A673 (cell line): ENCODE measurements at regions not wholly inside any gene's neighbourhood (a gene's known extent, or its start where the extent isn't known, plus 50 kb on each side); places are given as distances from the start of the nearest gene placed in this dataset.

ENCODE experiments used
- BruUV-seq: library from RNA; stranded (reverse); fragments of 400-500 nt; replicated peaks from 2 replicates; lab custom pipeline; 2021; lab: Mats Ljungman, UMichigan
- CTCF ChIA-PET: fragments of 300-600 bp; sonication (Branson Sonifier 250); formaldehyde crosslinking; loops from one replicate; lab custom pipeline; 2022; ENCODE audit warnings: antibody characterized with exemption; lab: Charles Lee
- POLR2A ChIA-PET: fragments of 300-600 bp; sonication (Branson Sonifier 250); formaldehyde crosslinking; loops from one replicate; lab custom pipeline; 2022; ENCODE audit warnings: antibody characterized with exemption; ENCODE audit not compliant: low non-redundant PET; lab: Charles Lee
- DNase-seq: peaks from one replicate; pipeline ENCODE4 v3.0.0-alpha.2; 2015; ENCODE audit warnings: low spot score
- H3K27ac ChIP-seq: fragments of 200-600 bp; sonication (generic); 2 replicates; pipeline ENCODE4 v1.5.1; 2016; ENCODE audit warnings: mixed run types, low read depth, mild to moderate bottlenecking, mixed read lengths, antibody characterized with exemption, low read length; ENCODE audit not compliant: poor library complexity, severe bottlenecking
- H3K27me3 ChIP-seq: fragments of 200-600 bp; sonication (generic); replicated peaks from 2 replicates; pipeline ENCODE4 v1.6.1; 2017; ENCODE audit warnings: mixed run types, low read depth, mild to moderate bottlenecking, mixed read lengths, antibody characterized with exemption, low read length; ENCODE audit not compliant: insufficient read depth, poor library complexity
- H3K36me3 ChIP-seq: fragments of 200-600 bp; sonication (generic); 2 replicates; pipeline ENCODE4 v1.6.1; 2016; ENCODE audit warnings: mixed run types, mild to moderate bottlenecking, mixed read lengths, antibody characterized with exemption, low read length; ENCODE audit not compliant: insufficient read depth, poor library complexity, severe bottlenecking
- H3K4me1 ChIP-seq: fragments of 200-600 bp; sonication (generic); 2 replicates; pipeline ENCODE4 v1.6.1; 2017; ENCODE audit warnings: mixed run types, mild to moderate bottlenecking, mixed read lengths, antibody characterized with exemption, low read length; ENCODE audit not compliant: insufficient read depth, poor library complexity, severe bottlenecking
- H3K4me3 ChIP-seq: fragments of 200-600 bp; sonication (generic); 2 replicates; pipeline ENCODE4 v1.5.1; 2016; ENCODE audit warnings: low read depth, mixed run types, mild to moderate bottlenecking, mixed read lengths, low read length; ENCODE audit not compliant: poor library complexity, severe bottlenecking
- H3K9me3 ChIP-seq: fragments of 200-600 bp; sonication (generic); 2 replicates; pipeline ENCODE4 v1.6.1; 2016; ENCODE audit warnings: mixed run types, low read depth, mild to moderate bottlenecking, mixed read lengths, antibody characterized with exemption, low read length; ENCODE audit not compliant: poor library complexity, severe bottlenecking
- EZH2 ChIP-seq: fragments of 200-600 bp; sonication (generic); IDR thresholded peaks from 2 replicates; pipeline ENCODE4 v1.6.1; 2017; ENCODE audit warnings: borderline replicate concordance, low read depth, mild to moderate bottlenecking, mixed read lengths, antibody characterized with exemption, low read length; ENCODE audit not compliant: poor library complexity, severe bottlenecking
- intact Hi-C: fragments of 100-400 bp; cut with micrococcal nuclease; formaldehyde crosslinking; loops from one replicate; pipeline ENCODE4 v1.10.0; 2022; ENCODE audit not compliant: unreplicated experiment
- TF ChIP-seq, protein P1 (sequence below): fragments of 300-800, 200-600 bp; sonication (generic); conservative IDR thresholded peaks from 2 replicates; pipeline ENCODE4 v1.5.1; 2017; ENCODE audit warnings: low read depth, mild to moderate bottlenecking, antibody characterized with exemption, low read length, moderate library complexity, mixed read lengths

DNA sequence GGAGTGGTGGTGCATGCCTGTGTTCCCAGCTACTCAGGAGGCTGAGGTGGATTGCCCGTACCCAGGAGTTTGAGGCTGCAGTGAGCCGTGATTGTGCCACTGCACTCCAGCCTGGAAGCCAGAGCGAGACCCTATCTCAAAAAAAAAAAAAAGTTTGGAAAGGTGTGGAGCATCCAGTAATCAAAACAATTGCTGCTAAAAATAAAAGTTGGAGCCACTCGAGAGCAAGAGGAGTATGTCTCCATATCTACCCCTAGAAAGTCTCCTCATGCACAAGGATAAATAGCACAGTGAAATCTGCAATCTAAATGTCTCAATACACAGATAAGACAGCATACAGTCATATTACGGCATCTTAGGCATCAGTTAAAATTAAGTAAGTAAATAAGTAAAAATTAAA is 81.5 kb upstream of the NEBL start:
- no TSS peak for BruUV-seq

DNA sequence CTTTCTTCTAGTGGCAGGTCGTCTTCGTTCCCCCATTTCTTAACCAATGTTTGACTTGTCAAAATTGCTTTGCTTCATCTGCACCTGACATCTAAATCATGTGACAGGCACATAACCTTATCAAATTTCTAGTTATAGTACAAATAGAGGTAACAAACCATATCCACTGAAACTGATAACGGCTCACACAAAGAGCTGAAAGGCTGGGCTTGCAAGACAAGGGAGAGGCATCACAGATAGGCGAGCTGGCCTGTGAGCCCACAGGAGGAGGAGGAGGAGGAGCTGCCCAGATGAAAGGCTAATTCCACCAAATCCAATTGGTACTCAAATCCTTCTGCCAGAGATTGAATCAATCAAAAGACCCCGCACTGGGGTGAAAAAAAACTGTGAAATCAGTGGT is 80.2 kb upstream of the NEBL start:
- H3K27me3 ChIP-seq: no peaks in the 10 kb centered on the region
- H3K36me3 ChIP-seq: no peaks in the 10 kb centered on the region
- CTCF ChIA-PET: no interaction called here
- no TSS peak for BruUV-seq
- POLR2A ChIA-PET: no interaction called here
- H3K4me1 ChIP-seq: no peaks in the 10 kb centered on the region
- no peak for DNase-seq
- no peak overlapping the region for H3K4me3 ChIP-seq
- no peaks in the 10 kb centered on the region for H3K9me3 ChIP-seq
- H3K27ac ChIP-seq: no peak overlapping the region
- intact Hi-C loops: no loop called here
- TF ChIP-seq, protein P1, sequence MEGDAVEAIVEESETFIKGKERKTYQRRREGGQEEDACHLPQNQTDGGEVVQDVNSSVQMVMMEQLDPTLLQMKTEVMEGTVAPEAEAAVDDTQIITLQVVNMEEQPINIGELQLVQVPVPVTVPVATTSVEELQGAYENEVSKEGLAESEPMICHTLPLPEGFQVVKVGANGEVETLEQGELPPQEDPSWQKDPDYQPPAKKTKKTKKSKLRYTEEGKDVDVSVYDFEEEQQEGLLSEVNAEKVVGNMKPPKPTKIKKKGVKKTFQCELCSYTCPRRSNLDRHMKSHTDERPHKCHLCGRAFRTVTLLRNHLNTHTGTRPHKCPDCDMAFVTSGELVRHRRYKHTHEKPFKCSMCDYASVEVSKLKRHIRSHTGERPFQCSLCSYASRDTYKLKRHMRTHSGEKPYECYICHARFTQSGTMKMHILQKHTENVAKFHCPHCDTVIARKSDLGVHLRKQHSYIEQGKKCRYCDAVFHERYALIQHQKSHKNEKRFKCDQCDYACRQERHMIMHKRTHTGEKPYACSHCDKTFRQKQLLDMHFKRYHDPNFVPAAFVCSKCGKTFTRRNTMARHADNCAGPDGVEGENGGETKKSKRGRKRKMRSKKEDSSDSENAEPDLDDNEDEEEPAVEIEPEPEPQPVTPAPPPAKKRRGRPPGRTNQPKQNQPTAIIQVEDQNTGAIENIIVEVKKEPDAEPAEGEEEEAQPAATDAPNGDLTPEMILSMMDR: no peak
- TF ChIP-seq EZH2: no peak

More for the DNA sequence above, 81.5 kb upstream of the NEBL start:
- no peak overlapping the region for H3K4me3 ChIP-seq
- intact Hi-C loops: no loop called here
- ChIA-PET CTCF (no interaction called here), POLR2A (no interaction called here)
- no peaks in the 10 kb centered on the region for H3K9me3 ChIP-seq
- DNase-seq: no peak
- no peaks in the 10 kb centered on the region for H3K36me3 ChIP-seq
- H3K27me3 ChIP-seq: no peaks in the 10 kb centered on the region
- no peak overlapping the region for H3K27ac ChIP-seq
- TF ChIP-seq, protein P1: no peak
- no peak for TF ChIP-seq EZH2
- no peaks in the 10 kb centered on the region for H3K4me1 ChIP-seq

- H3K9me3 ChIP-seq: no peaks in the 10 kb centered on the region
- peaks cover 3% of the 10 kb centered on the region for H3K4me1 ChIP-seq
- ChIA-PET POLR2A (no interaction called here), CTCF (no interaction called here)
- intact Hi-C loops: no loop called here
- no peaks in the 10 kb centered on the region for H3K36me3 ChIP-seq
- no peaks in the 10 kb centered on the region for H3K27me3 ChIP-seq
- no TSS peak for BruUV-seq
- no peak overlapping the region for H3K4me3 ChIP-seq
- DNase-seq: no peak
- TF ChIP-seq EZH2: no peak
- TF ChIP-seq, protein P1: no peak
- no peak overlapping the region for H3K27ac ChIP-seq
Measured at GRCh38 chr10:20976891-20977290, 79.8 kb upstream of the NEBL start.
